Panc1 (cell line): ENCODE measurements at regions not wholly inside any gene's neighbourhood (a gene's known extent, or its start where the extent isn't known, plus 50 kb on each side); places are given as distances from the start of the nearest gene placed in this dataset.

ENCODE experiments used
- TCF7L2 ChIP-seq: IDR thresholded peaks from 2 replicates; pipeline ENCODE4 v1.6.1; 2011; ENCODE audit warnings: mild to moderate bottlenecking, low read depth, low read length, inconsistent platforms
- TF ChIP-seq, protein P1 (sequence below): fragments of 450-650 bp; IDR thresholded peaks from 2 replicates; pipeline ENCODE4 v1.5.1; 2017; ENCODE audit warnings: mild to moderate bottlenecking

DNA sequence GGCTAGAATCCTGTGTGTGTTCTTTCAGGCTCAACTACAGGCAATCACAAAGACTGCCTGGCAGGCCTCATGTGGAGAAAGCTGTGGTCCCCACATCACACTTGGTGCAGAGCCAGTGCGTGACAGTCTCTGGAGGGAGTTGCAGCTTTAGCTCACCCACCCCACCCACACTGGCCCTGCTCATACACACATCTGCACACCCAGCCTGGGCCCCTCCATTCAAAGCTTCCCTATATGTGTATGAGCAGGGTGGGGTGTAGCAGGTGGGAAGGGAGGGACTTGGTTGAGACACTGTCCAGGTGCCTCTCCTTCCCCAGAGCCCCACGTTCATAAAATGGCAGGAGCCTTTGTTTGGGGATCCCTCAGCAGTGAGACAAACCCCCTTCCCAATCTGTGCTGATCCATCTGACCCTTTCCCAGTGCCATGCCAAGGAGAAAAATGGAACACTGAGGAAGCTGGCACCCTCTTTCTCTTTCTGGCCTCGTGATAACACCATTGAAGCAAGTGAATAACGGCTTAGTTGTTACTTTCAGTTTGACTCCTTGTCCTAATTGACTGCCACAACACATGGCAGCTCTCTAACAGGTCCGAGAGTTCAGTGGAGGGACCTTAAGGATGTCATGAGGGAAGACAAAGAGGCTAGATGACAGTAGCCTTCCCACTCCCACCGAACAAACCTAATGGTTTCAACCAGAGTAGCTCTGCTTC lies 53.8 kb upstream of the NRSN1 start:
- TF ChIP-seq, protein P1, sequence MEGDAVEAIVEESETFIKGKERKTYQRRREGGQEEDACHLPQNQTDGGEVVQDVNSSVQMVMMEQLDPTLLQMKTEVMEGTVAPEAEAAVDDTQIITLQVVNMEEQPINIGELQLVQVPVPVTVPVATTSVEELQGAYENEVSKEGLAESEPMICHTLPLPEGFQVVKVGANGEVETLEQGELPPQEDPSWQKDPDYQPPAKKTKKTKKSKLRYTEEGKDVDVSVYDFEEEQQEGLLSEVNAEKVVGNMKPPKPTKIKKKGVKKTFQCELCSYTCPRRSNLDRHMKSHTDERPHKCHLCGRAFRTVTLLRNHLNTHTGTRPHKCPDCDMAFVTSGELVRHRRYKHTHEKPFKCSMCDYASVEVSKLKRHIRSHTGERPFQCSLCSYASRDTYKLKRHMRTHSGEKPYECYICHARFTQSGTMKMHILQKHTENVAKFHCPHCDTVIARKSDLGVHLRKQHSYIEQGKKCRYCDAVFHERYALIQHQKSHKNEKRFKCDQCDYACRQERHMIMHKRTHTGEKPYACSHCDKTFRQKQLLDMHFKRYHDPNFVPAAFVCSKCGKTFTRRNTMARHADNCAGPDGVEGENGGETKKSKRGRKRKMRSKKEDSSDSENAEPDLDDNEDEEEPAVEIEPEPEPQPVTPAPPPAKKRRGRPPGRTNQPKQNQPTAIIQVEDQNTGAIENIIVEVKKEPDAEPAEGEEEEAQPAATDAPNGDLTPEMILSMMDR: no peak
- TF ChIP-seq TCF7L2: no peak
